Liver (tissue), 7 donors: ENCODE measurements at regions not wholly inside any gene's neighbourhood (a gene's known extent, or its start where the extent isn't known, plus 50 kb on each side); places are given as distances from the start of the nearest gene placed in this dataset.

Experiments
- DNase-seq: peaks from one replicate; pipeline ENCODE4 v3.0.0-alpha.2; 2017; ENCODE audit warnings: low spot score
- H3K27ac ChIP-seq, 2 donors: one replicate each; pipeline ENCODE4 v1.7.0; 2013; ENCODE audit warnings: inconsistent platforms in 2 of 2, low read length in 2 of 2, control low read depth in 1 of 2, low read depth in 1 of 2, mild to moderate bottlenecking in 1 of 2
- H3K27me3 ChIP-seq, 4 donors: one replicate each; pipeline versions ENCODE4 v1.6.1 to v1.7.0; 2013; ENCODE audit warnings: low read length in 3 of 4, inconsistent platforms in 1 of 4, mild to moderate bottlenecking in 1 of 4, moderate library complexity in 1 of 4; ENCODE audit not compliant: control insufficient read depth in 4 of 4, insufficient read depth in 4 of 4
- H3K36me3 ChIP-seq, 4 donors: one replicate each; pipeline versions ENCODE4 v1.6.1 to v1.7.0; 2013; ENCODE audit warnings: low read length in 3 of 4, mild to moderate bottlenecking in 3 of 4, low read depth in 1 of 4, moderate library complexity in 1 of 4; ENCODE audit not compliant: control insufficient read depth in 4 of 4, insufficient read depth in 3 of 4
- H3K4me1 ChIP-seq, 4 donors: one replicate each; pipeline versions ENCODE4 v1.6.1 to v1.7.0; 2013; ENCODE audit warnings: low read length in 3 of 4, mild to moderate bottlenecking in 3 of 4, moderate library complexity in 1 of 4; ENCODE audit not compliant: control insufficient read depth in 4 of 4, insufficient read depth in 4 of 4
- H3K4me3 ChIP-seq, 3 donors: one replicate each; pipeline versions ENCODE4 v1.6.1 to v1.7.0; 2013; ENCODE audit warnings: low read length in 3 of 3, control low read depth in 1 of 3, low read depth in 1 of 3, mild to moderate bottlenecking in 1 of 3
- H3K9ac ChIP-seq, 2 donors: one replicate each; pipeline ENCODE4 v1.7.0; 2013; ENCODE audit warnings: low read length in 2 of 2, mild to moderate bottlenecking in 2 of 2, moderate library complexity in 2 of 2, control low read depth in 1 of 2, low read depth in 1 of 2
- H3K9me3 ChIP-seq, 4 donors: one replicate each; pipeline versions ENCODE4 v1.6.1 to v1.7.0; 2013; ENCODE audit warnings: low read length in 3 of 4; ENCODE audit not compliant: control insufficient read depth in 4 of 4
- FOXA1 ChIP-seq: IDR thresholded peaks from 2 replicates; pipeline ENCODE4 v1.6.1; 2016; ENCODE audit warnings: antibody characterized with exemption
- FOXA2 ChIP-seq: IDR thresholded peaks from 2 replicates; pipeline ENCODE4 v1.6.1; 2016; ENCODE audit warnings: antibody characterized with exemption
- GABPA ChIP-seq, 2 donors: IDR thresholded peaks in 1 of 2; conservative IDR thresholded peaks in 1 of 2; 2 replicates each; pipeline ENCODE4 v1.6.1; 2016; ENCODE audit warnings: antibody characterized with exemption in 2 of 2, mild to moderate bottlenecking in 1 of 2, moderate library complexity in 1 of 2
- HNF4A ChIP-seq, 2 donors: conservative IDR thresholded peaks; 2 replicates each; pipeline ENCODE4 v1.6.1; 2016; ENCODE audit warnings: antibody characterized with exemption in 2 of 2, mild to moderate bottlenecking in 2 of 2
- HNF4G ChIP-seq: IDR thresholded peaks from 2 replicates; pipeline ENCODE4 v1.6.1; 2016; ENCODE audit warnings: antibody characterized with exemption
- MAX ChIP-seq: IDR thresholded peaks from 2 replicates; pipeline ENCODE4 v1.6.1; 2016; ENCODE audit warnings: antibody characterized with exemption
- NR2F2 ChIP-seq: IDR thresholded peaks from 2 replicates; pipeline ENCODE4 v1.6.1; 2016; ENCODE audit warnings: antibody characterized with exemption
- RXRA ChIP-seq, 2 donors: IDR thresholded peaks; 2 replicates each; pipeline ENCODE4 v1.6.1; 2017 to 2018; ENCODE audit warnings: antibody characterized with exemption in 2 of 2, mild to moderate bottlenecking in 1 of 2
- TAF1 ChIP-seq: conservative IDR thresholded peaks from 2 replicates; pipeline ENCODE4 v1.6.1; 2016; ENCODE audit warnings: antibody characterized with exemption, mild to moderate bottlenecking
- YY1 ChIP-seq: IDR thresholded peaks from 2 replicates; pipeline ENCODE4 v1.6.1; 2016; ENCODE audit warnings: antibody characterized with exemption, mild to moderate bottlenecking
- ZBTB33 ChIP-seq: IDR thresholded peaks from 2 replicates; pipeline ENCODE4 v1.6.1; 2016; ENCODE audit warnings: antibody characterized with exemption
- WGBS: extraction: QIAGEN DNeasy Blood & Tissue Kit; methylation state at CpG from one replicate; pipeline ENCODE4 v1.1.7; 2013; 5-methylcytosine and 5-hydroxymethylcytosine counted together
- TF ChIP-seq, protein P1 (sequence below): IDR thresholded peaks from 2 replicates; pipeline ENCODE4 v1.6.1; 2016; ENCODE audit warnings: antibody characterized with exemption, mild to moderate bottlenecking
- TF ChIP-seq, protein P2 (sequence below): IDR thresholded peaks from 2 replicates; pipeline ENCODE4 v1.6.1; 2016; ENCODE audit warnings: antibody characterized with exemption
- donor health status: healthy.
- donor health status: healthy.
- donor health status: healthy.
- donor health status: healthy.

- TF ChIP-seq, protein P1, sequence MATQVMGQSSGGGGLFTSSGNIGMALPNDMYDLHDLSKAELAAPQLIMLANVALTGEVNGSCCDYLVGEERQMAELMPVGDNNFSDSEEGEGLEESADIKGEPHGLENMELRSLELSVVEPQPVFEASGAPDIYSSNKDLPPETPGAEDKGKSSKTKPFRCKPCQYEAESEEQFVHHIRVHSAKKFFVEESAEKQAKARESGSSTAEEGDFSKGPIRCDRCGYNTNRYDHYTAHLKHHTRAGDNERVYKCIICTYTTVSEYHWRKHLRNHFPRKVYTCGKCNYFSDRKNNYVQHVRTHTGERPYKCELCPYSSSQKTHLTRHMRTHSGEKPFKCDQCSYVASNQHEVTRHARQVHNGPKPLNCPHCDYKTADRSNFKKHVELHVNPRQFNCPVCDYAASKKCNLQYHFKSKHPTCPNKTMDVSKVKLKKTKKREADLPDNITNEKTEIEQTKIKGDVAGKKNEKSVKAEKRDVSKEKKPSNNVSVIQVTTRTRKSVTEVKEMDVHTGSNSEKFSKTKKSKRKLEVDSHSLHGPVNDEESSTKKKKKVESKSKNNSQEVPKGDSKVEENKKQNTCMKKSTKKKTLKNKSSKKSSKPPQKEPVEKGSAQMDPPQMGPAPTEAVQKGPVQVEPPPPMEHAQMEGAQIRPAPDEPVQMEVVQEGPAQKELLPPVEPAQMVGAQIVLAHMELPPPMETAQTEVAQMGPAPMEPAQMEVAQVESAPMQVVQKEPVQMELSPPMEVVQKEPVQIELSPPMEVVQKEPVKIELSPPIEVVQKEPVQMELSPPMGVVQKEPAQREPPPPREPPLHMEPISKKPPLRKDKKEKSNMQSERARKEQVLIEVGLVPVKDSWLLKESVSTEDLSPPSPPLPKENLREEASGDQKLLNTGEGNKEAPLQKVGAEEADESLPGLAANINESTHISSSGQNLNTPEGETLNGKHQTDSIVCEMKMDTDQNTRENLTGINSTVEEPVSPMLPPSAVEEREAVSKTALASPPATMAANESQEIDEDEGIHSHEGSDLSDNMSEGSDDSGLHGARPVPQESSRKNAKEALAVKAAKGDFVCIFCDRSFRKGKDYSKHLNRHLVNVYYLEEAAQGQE, result no peak
Measured at GRCh38 chr5:18321262-18321942, 687.1 kb downstream of the TAF11L14 start (continued).

DNA sequence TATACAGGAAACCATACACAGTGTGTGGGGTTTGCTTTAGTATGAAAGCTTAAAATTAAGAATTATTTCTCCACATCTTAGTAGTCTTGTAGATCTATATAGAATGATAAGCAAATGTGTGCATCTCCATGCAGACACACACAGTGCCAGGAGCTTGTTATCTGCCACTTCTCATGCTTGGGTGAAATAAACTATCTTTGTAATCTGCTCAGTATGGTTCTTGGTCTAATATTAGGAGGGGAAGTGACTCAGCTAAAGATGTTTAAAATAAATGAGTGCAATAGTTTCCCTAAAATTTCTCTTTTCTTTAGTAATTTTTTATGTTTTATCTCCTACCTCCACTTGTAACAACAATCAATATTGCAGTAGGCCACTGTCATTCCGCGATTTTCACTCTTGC is 689.6 kb downstream of the TAF11L14 start:
- Histone ChIP-seq H3K27me3 (peaks cover 0 to 8% (median 0%) of the 10 kb centered on the region in 4 donors), H3K36me3 (no peaks in the 10 kb centered on the region), H3K9ac (no peak overlapping the region), H3K4me1 (no peaks in the 10 kb centered on the region), H3K9me3 (no peaks in the 10 kb centered on the region), H3K4me3 (no peak overlapping the region), H3K27ac (no peak overlapping the region)
- DNase-seq, result no peak
- TF ChIP-seq, protein P2, sequence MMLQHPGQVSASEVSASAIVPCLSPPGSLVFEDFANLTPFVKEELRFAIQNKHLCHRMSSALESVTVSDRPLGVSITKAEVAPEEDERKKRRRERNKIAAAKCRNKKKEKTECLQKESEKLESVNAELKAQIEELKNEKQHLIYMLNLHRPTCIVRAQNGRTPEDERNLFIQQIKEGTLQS, result no peak
- TF ChIP-seq TAF1 (no peak), ZBTB33 (no peak), FOXA1 (no peak), RXRA (IDR thresholded peaks at IDR 0.05) (no peak), FOXA2 (no peak), HNF4A (conservative IDR thresholded peaks at IDR 0.05) (no peak), NR2F2 (no peak), MAX (no peak), YY1 (no peak), GABPA (IDR thresholded peaks at IDR 0.05 in 1 of 2, conservative IDR thresholded peaks at IDR 0.05 in 1 of 2) (no peak), HNF4G (no peak)
- 90% methylated on average over 2 of the region's 2 CpGs for WGBS

DNA sequence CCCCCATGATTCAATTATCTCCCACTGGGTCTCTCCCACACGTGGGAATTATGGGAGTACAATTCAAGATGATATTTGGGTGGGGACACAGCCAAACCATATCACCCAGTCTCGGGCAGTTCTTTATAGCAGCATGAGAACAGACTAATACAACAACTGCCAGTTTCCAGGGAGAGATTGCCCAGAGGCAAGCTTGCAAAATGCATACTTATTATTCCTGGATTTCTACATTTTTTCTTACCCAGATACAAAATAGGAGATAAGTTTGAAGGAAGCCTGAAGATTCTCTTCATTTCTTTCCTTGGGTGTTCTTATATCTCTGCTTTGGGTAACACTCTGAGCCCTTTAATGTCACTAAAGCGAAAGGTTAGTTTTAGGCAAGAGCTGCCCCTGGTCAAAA is 691.2 kb downstream of the TAF11L14 start:
- H3K9ac ChIP-seq, result no peak overlapping the region
- no peaks in the 10 kb centered on the region for H3K36me3 ChIP-seq
- no peak overlapping the region for H3K27ac ChIP-seq
- H3K4me3 ChIP-seq, result no peak overlapping the region
- WGBS, result 54% methylated on average over 3 of the region's 3 CpGs
- H3K4me1 ChIP-seq, result no peaks in the 10 kb centered on the region
- peaks cover 0 to 5% (median 0%) of the 10 kb centered on the region in 4 donors for H3K27me3 ChIP-seq
- DNase-seq, result no peak
- no peak for TF ChIP-seq HNF4G
- H3K9me3 ChIP-seq, result no peaks in the 10 kb centered on the region
